Stimulated activated naive CD4-positive, alpha-beta T cell (primary cell): ENCODE measurements at regions not wholly inside any gene's neighbourhood (a gene's known extent, or its start where the extent isn't known, plus 50 kb on each side); places are given as distances from the start of the nearest gene placed in this dataset.
"Not testable (repeated sequence)": the region's sequence is repeated elsewhere in the genome, so short reads cannot be mapped to it uniquely, and the experiment has no call there.

Experiments
- DNase-seq, 6 experiments: peaks; one replicate each; lab custom pipeline; 2025; lab: John Stamatoyannopoulos, UW

- DNase-seq, result no peak
Observed at GRCh38 chr1:188729039-188729438, 1748.6 kb downstream of the BRINP3 start.

- DNase-seq, result no peak
Observed at GRCh38 chr1:188735567-188735966, 1742.1 kb downstream of the BRINP3 start.

GRCh38 chr1:188749275-188749674, 1728.4 kb downstream of the BRINP3 start:
- not testable (repeated sequence) for DNase-seq

DNA sequence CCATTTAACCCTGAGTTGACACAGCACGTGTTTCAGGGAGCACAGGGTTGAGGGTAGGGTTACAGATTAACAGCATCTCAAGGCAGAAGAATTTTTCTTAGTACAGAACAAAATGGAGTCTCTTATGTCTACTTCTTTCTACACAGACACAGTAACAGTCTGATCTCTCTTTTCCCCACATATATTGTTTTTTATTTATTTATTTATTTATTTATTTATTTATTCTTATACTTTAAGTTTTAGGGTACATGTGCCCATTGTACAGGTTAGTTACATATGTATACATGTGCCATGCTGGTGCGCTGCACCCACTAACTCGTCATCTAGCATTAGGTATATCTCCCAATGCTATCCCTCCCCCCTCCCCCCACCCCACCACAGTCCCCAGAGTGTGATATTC, 1725.6 kb downstream of the BRINP3 start:
- DNase-seq, result not testable (repeated sequence)

GRCh38 chr1:188757747-188758146, 1719.9 kb downstream of the BRINP3 start:
- not testable (repeated sequence) for DNase-seq

DNA sequence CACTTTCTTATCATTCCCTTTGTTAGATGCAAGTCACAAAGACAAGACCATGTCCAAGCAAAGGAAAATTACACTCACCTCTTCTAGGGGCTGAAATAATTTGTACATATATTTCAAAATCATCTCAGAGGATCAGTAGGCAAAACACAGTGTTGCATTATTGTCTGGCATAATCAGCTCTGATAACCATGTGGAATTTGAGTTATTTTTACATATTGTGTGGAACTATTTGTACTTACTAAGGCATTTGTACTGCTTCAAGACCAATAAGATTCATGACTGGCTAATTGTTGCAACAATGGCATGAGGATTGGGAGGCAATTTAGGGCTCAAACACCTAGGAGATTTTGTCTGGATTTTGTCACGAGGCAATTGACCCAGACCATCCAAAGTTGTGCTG, 1716.4 kb downstream of the BRINP3 start:
- DNase-seq, result no peak

- DNase-seq, result no peak
Observed at GRCh38 chr1:188762166-188762743, 1715.4 kb downstream of the BRINP3 start.

DNA sequence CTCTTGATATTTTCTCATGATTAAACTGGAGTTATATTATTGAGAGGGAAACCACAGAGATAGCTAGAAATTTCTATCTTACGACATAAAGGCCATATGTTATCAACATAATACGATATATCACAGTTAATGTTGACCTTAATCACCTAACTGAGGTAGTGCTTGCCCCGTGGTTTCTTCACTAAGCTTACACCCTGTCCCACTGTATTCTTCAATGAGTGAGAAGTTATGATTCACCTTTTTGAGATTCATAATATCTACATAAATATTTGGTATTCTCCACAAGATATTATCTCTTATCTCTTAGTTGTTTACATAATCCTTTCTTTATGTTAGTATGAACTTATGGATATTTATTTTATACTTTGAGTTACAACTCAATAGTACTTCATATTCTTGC, 1714.1 kb downstream of the BRINP3 start:
- no peak for DNase-seq

GRCh38 chr1:188769181-188769580, 1708.5 kb downstream of the BRINP3 start:
- no peak for DNase-seq

- no peak for DNase-seq
Observed at GRCh38 chr1:188769936-188770335, 1707.7 kb downstream of the BRINP3 start.

- no peak for DNase-seq
Observed at GRCh38 chr1:188778578-188778977, 1699.1 kb downstream of the BRINP3 start.

- no peak for DNase-seq
Observed at GRCh38 chr1:188782220-188782841, 1695.3 kb downstream of the BRINP3 start.

GRCh38 chr1:188794969-188795368, 1682.7 kb downstream of the BRINP3 start:
- no peak for DNase-seq

GRCh38 chr1:188812153-188812552, 1665.5 kb downstream of the BRINP3 start:
- DNase-seq, result not testable (repeated sequence)

GRCh38 chr1:188812836-188813573, 1664.7 kb downstream of the BRINP3 start:
- DNase-seq, result not testable (repeated sequence)

GRCh38 chr1:188817814-188818213, 1659.8 kb downstream of the BRINP3 start:
- no peak for DNase-seq

GRCh38 chr1:188822248-188822647, 1655.4 kb downstream of the BRINP3 start:
- DNase-seq, result no peak

DNA sequence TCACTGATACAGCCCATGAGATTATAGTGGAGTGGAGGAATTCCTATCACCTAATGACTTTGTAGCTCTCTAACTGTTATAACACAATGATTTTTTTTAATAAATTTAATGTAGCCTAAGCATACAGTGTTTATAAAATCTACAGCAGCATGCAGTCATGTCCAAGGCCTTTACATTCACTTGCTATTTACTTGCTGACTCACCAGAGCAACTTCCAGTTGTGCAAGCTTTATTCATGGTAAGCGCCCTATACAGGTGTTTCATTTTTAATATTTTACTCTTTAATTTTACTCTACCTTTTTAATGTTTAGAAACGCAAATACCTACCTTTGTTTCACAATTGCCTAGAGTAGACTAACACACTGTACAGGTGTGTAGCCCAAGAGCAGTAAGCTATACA, 1652.2 kb downstream of the BRINP3 start:
- DNase-seq, result no peak

DNA sequence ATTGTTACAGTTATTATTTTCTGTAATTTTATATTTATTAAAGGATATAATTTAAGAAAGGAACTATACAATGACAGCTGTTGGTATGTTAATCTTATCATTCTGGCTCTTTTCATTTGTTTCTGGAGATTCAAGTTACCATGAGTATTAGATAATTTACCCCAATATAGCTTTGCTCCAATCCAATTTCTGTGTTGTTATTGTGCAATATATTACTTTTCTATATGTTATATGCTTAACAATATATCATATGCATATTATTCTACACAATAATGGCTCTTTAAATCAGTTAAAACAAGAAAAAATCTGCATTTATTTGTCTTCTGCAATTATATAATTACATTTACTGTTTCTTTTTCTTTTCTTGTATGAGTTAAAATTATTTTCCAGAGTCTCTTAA, 1650.9 kb downstream of the BRINP3 start:
- no peak for DNase-seq

- no peak for DNase-seq
Observed at GRCh38 chr1:188827400-188827799, 1650.3 kb downstream of the BRINP3 start.

DNA sequence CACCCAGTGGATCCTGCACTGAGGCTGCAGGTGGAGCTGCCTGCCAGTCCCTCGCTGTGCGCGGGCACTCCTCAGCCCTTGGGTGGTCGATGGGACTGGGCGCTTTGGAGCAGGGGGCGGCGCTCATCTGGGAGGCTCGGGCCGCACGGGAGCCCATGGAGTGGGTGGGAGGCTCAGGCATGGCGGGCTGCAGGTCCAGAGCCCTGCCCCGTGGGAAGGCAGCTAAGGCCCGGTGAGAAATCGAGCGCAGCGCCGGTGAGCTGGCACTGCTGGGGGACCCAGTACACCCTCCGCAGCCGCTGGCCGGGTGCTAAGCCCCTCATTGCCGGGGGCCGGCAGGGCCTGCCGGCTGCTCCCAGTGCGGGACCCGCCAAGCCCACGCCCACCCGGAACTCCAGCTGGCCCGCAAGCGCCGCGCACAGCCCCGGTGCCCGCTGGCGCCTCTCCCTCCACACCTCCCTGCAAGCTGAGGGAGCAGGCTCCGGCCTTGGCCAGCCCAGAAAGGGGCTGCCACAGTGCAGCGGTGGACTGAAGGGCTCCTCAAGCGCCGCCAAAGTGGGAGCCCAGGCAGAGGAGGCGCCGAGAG, 1636.5 kb downstream of the BRINP3 start:
- DNase-seq, result not testable (repeated sequence)

GRCh38 chr1:188846468-188846867, 1631.2 kb downstream of the BRINP3 start:
- DNase-seq, result no peak

DNA sequence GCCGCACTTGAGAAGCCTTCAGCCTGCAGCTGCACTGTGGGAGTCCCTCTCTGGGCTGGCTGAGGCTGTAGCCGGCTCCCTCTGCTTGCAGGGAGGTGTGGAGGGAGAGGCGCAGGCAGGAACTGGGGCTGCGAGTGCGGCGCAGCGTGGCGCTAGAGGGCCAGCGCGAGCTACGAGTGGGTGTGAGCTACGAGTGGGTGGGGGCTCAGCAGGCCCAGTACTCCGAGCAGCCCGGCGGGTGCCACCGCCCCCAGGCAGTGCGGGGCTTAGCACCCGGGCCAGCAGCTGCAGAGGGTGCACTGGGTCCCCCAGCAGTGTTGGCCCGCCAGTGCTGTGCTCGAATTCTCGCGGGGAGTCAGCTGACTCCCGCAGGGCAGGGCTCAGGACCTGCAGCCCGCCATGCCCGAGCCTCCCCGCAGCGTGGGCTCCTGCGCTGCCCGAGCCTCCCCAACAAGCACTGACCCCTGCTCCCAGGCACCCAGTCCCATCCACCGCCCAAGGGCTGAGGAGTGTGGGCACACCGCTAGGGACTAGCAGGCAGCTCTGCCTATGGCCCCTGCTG, 1620.1 kb downstream of the BRINP3 start:
- no peak for DNase-seq
